ENCODE measurements at regions not wholly inside any gene's neighbourhood (a gene's known extent, or its start where the extent isn't known, plus 50 kb on each side); places are given as distances from the start of the nearest gene placed in this dataset.

DNA sequence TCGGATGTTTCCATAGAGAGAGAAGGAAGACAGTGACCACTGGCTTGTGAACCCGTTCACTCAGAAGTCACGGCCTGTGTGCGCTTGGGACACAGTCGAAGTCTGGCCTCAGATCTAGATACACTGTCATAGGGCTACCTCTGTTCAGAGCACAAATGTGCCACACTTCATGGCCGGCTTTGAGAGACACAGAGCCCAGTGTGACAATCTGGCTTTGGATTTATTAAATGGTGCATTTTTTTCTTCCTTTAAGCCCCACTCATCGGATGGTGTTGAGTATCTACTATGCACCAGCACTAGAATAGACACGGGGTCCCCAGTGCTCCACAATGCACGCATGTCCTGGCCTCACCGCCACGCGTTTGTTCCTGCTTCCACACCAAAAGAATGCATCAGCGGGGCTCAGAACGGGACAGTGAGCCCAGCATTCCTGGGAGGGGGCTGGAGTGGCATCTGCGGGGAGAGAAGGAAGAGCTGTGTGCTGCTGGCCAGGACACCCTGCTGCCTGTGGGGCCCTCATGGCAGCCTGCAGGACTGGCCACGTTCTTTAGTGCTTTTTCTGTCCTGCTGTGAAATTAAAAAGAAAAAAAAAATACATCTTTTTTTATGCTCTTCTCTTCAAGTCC is 738.9 kb upstream of the SALL3 start:
- no peak for DNase-seq (ENCODE audit: low spot score)
- no TSS peak for BruUV-seq (replicated peaks)
- H3K27ac ChIP-seq (ENCODE audit: low read depth, low read length, poor library complexity, severe bottlenecking), result no peak overlapping the region
- POLR2A ChIA-PET (ENCODE audit: low non-redundant PET), result no interaction called here
- CTCF ChIA-PET, result no interaction called here
- no peaks in the 10 kb centered on the region for H3K27me3 ChIP-seq (replicated peaks; ENCODE audit: insufficient read depth, low read depth, low read length, poor library complexity)
- no peak overlapping the region for H3K4me3 ChIP-seq (ENCODE audit: low read depth, low read length, poor library complexity, severe bottlenecking)
- no peak for TF ChIP-seq EZH2 (IDR thresholded peaks at IDR 0.05; ENCODE audit: borderline replicate concordance, low read depth, low read length, poor library complexity, severe bottlenecking)
- intact Hi-C loops (cut with micrococcal nuclease; ENCODE audit: unreplicated experiment), result no loop called here
- no peaks in the 10 kb centered on the region for H3K36me3 ChIP-seq (ENCODE audit: insufficient read depth, low read length, poor library complexity, severe bottlenecking)
- no peaks in the 10 kb centered on the region for H3K4me1 ChIP-seq (ENCODE audit: insufficient read depth, low read length, poor library complexity, severe bottlenecking)
- H3K9me3 ChIP-seq (ENCODE audit: low read depth, low read length, poor library complexity, severe bottlenecking), result peaks cover 7% of the 10 kb centered on the region

- intact Hi-C loops (cut with micrococcal nuclease; ENCODE audit: unreplicated experiment), result no loop called here
- no peak overlapping the region for H3K27ac ChIP-seq (ENCODE audit: low read depth, low read length, poor library complexity, severe bottlenecking)
- ChIA-PET CTCF (no interaction called here), POLR2A (ENCODE audit: low non-redundant PET) (no interaction called here)
- TF ChIP-seq EZH2 (IDR thresholded peaks at IDR 0.05; ENCODE audit: borderline replicate concordance, low read depth, low read length, poor library complexity, severe bottlenecking), result no peak
- no peak for TF ChIP-seq CTCF (conservative IDR thresholded peaks at IDR 0.05; ENCODE audit: low read depth, low read length)
- no peaks in the 10 kb centered on the region for H3K27me3 ChIP-seq (replicated peaks; ENCODE audit: insufficient read depth, low read depth, low read length, poor library complexity)
- H3K36me3 ChIP-seq (ENCODE audit: insufficient read depth, low read length, poor library complexity, severe bottlenecking), result no peaks in the 10 kb centered on the region
- H3K9me3 ChIP-seq (ENCODE audit: low read depth, low read length, poor library complexity, severe bottlenecking), result peaks cover 14% of the 10 kb centered on the region
- DNase-seq (ENCODE audit: low spot score), result no peak
- H3K4me1 ChIP-seq (ENCODE audit: insufficient read depth, low read length, poor library complexity, severe bottlenecking), result no peaks in the 10 kb centered on the region
- BruUV-seq (replicated peaks), result no TSS peak
- H3K4me3 ChIP-seq (ENCODE audit: low read depth, low read length, poor library complexity, severe bottlenecking), result no peak overlapping the region
Observed at GRCh38 chr18:78241535-78242253, 737.9 kb upstream of the SALL3 start.

DNA sequence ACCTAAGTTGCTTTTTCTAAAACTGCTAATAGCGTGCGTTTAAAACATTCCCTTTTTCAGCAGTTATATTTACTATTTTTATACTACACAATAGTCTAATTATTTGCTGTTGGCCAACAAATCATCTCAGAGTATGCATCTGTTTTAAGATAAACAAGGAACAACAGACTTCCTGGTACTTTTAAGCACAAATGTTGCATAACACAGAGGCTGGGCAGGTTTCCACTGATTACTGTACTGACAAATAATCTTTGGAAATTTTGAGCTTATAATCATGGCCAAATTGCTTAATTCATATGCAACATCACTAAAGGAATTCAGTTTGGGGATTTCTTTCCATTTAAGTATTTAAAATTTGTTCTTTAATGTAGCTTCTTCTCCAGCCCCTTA is 737.4 kb upstream of the SALL3 start:
- ChIA-PET CTCF (no interaction called here), POLR2A (ENCODE audit: low non-redundant PET) (no interaction called here)
- H3K36me3 ChIP-seq (ENCODE audit: insufficient read depth, low read length, poor library complexity, severe bottlenecking), result no peaks in the 10 kb centered on the region
- no peak for DNase-seq (ENCODE audit: low spot score)
- H3K27ac ChIP-seq (ENCODE audit: low read depth, low read length, poor library complexity, severe bottlenecking), result no peak overlapping the region
- intact Hi-C loops (cut with micrococcal nuclease; ENCODE audit: unreplicated experiment), result no loop called here
- H3K27me3 ChIP-seq (replicated peaks; ENCODE audit: insufficient read depth, low read depth, low read length, poor library complexity), result no peaks in the 10 kb centered on the region
- H3K9me3 ChIP-seq (ENCODE audit: low read depth, low read length, poor library complexity, severe bottlenecking), result peaks cover 20% of the 10 kb centered on the region
- TF ChIP-seq EZH2 (IDR thresholded peaks at IDR 0.05; ENCODE audit: borderline replicate concordance, low read depth, low read length, poor library complexity, severe bottlenecking) (no peak), CTCF (conservative IDR thresholded peaks at IDR 0.05; ENCODE audit: low read depth, low read length) (no peak)
- H3K4me1 ChIP-seq (ENCODE audit: insufficient read depth, low read length, poor library complexity, severe bottlenecking), result no peaks in the 10 kb centered on the region
- BruUV-seq (replicated peaks), result no TSS peak
- no peak overlapping the region for H3K4me3 ChIP-seq (ENCODE audit: low read depth, low read length, poor library complexity, severe bottlenecking)

GRCh38 chr18:78242806-78243205 is 736.8 kb upstream of the SALL3 start:
- ChIA-PET CTCF (no interaction called here), POLR2A (ENCODE audit: low non-redundant PET) (no interaction called here)
- BruUV-seq (replicated peaks), result no TSS peak
- Histone ChIP-seq H3K27ac (ENCODE audit: low read depth, low read length, poor library complexity, severe bottlenecking) (no peak overlapping the region), H3K4me3 (ENCODE audit: low read depth, low read length, poor library complexity, severe bottlenecking) (no peak overlapping the region), H3K27me3 (replicated peaks; ENCODE audit: insufficient read depth, low read depth, low read length, poor library complexity) (no peaks in the 10 kb centered on the region), H3K4me1 (ENCODE audit: insufficient read depth, low read length, poor library complexity, severe bottlenecking) (no peaks in the 10 kb centered on the region), H3K36me3 (ENCODE audit: insufficient read depth, low read length, poor library complexity, severe bottlenecking) (no peaks in the 10 kb centered on the region), H3K9me3 (ENCODE audit: low read depth, low read length, poor library complexity, severe bottlenecking) (peaks cover 25% of the 10 kb centered on the region)
- intact Hi-C loops (cut with micrococcal nuclease; ENCODE audit: unreplicated experiment), result no loop called here
- TF ChIP-seq EZH2 (IDR thresholded peaks at IDR 0.05; ENCODE audit: borderline replicate concordance, low read depth, low read length, poor library complexity, severe bottlenecking), result no peak
- no peak for TF ChIP-seq CTCF (conservative IDR thresholded peaks at IDR 0.05; ENCODE audit: low read depth, low read length)
- DNase-seq (ENCODE audit: low spot score), result no peak
